ENCODE measurements at regions not wholly inside any gene's neighbourhood (a gene's known extent, or its start where the extent isn't known, plus 50 kb on each side); places are given as distances from the start of the nearest gene placed in this dataset.

- CTCF ChIA-PET = no interaction called here
- intact Hi-C loops (cut with micrococcal nuclease) = no loop called here
- H4K20me1 ChIP-seq (ENCODE audit: control insufficient read depth, insufficient read depth, low read length, poor library complexity, severe bottlenecking) = no peaks in the 10 kb centered on the region
- Mint-ChIP-seq H3K4me3 (no peak overlapping the region), H3K4me1 (no peaks in the 10 kb centered on the region), H3K27me3 (peaks cover 8% of the 10 kb centered on the region), H3K27ac (no peak overlapping the region), H3K9me3 (ENCODE audit: insufficient read depth) (peaks cover 5% of the 10 kb centered on the region)
- H3K27me3 ChIP-seq (replicated peaks in 1 of 4; ENCODE audit: control extremely low read depth in 1 of 4, control insufficient read depth in 3 of 4, insufficient read depth in 4 of 4, low read length in 3 of 4) = peaks cover 0 to 2% (median 0%) of the 10 kb centered on the region in 4 experiments
- no peaks in the 10 kb centered on the region for H3K9me3 ChIP-seq (ENCODE audit: control extremely low read depth in 1 of 3, control insufficient read depth in 2 of 3, insufficient read depth in 1 of 3, low read length in 2 of 3)
- H2AFZ ChIP-seq (ENCODE audit: insufficient read depth, low read depth, low read length, poor library complexity, severe bottlenecking) = no peak overlapping the region
- no peaks in the 10 kb centered on the region for H3K4me1 ChIP-seq (ENCODE audit: control insufficient read depth in 2 of 2, insufficient read depth in 2 of 2, low read length in 2 of 2)
- no peaks in the 10 kb centered on the region for H3K36me3 ChIP-seq (replicated peaks in 1 of 2; ENCODE audit: control extremely low read depth in 1 of 2, control insufficient read depth in 1 of 2, extremely low read depth in 1 of 2, insufficient read depth in 2 of 2, low read length in 1 of 2)
- no peaks in the 10 kb centered on the region for H3K79me2 ChIP-seq (ENCODE audit: control insufficient read depth, insufficient read depth, low read length)
- no peak for TF ChIP-seq CTCF (IDR thresholded peaks at IDR 0.05)
- TF ChIP-seq EZH2 (IDR thresholded peaks at IDR 0.05; ENCODE audit: borderline replicate concordance, insufficient read depth, low read depth, low read length, poor library complexity, severe bottlenecking) = no peak
- DNase-seq (no peak), ATAC-seq (ENCODE audit: low read depth) (no peak)
- POLR2A ChIA-PET = no interaction called here
- no peak overlapping the region for H3K27ac ChIP-seq (ENCODE audit: low read length in 2 of 2)
- WGBS (ENCODE audit: insufficient coverage) = 75% methylated on average over 2 of the region's 8 CpGs
- H3K9ac ChIP-seq (ENCODE audit: low read length) = no peak overlapping the region
- H3K4me3 ChIP-seq (ENCODE audit: control extremely low read depth in 1 of 5, extremely low read depth in 1 of 5, insufficient read depth in 1 of 5, low read depth in 2 of 5, low read length in 4 of 5) = no peak overlapping the region
- no peak overlapping the region for H3K4me2 ChIP-seq (replicated peaks; ENCODE audit: low read depth, low read length, poor library complexity, severe bottlenecking)
Observed at GRCh38 chr2:172260336-172260735, 157.6 kb upstream of the DLX2 start.

- H3K27ac ChIP-seq (ENCODE audit: low read length in 2 of 2) = no peak overlapping the region
- no peaks in the 10 kb centered on the region for H3K9me3 ChIP-seq (ENCODE audit: control extremely low read depth in 1 of 3, control insufficient read depth in 2 of 3, insufficient read depth in 1 of 3, low read length in 2 of 3)
- H3K9ac ChIP-seq (ENCODE audit: low read length) = no peak overlapping the region
- H3K27me3 ChIP-seq (replicated peaks in 1 of 4; ENCODE audit: control extremely low read depth in 1 of 4, control insufficient read depth in 3 of 4, insufficient read depth in 4 of 4, low read length in 3 of 4) = peaks cover 0 to 2% (median 0%) of the 10 kb centered on the region in 4 experiments
- ATAC-seq (ENCODE audit: low read depth) (no peak), DNase-seq (no peak)
- ChIA-PET CTCF (no interaction called here), POLR2A (no interaction called here)
- no peak for TF ChIP-seq EZH2 (IDR thresholded peaks at IDR 0.05; ENCODE audit: borderline replicate concordance, insufficient read depth, low read depth, low read length, poor library complexity, severe bottlenecking)
- no peak for TF ChIP-seq CTCF (IDR thresholded peaks at IDR 0.05)
- intact Hi-C loops (cut with micrococcal nuclease) = no loop called here
- no peaks in the 10 kb centered on the region for H3K36me3 ChIP-seq (replicated peaks in 1 of 2; ENCODE audit: control extremely low read depth in 1 of 2, control insufficient read depth in 1 of 2, extremely low read depth in 1 of 2, insufficient read depth in 2 of 2, low read length in 1 of 2)
- H3K4me3 ChIP-seq (ENCODE audit: control extremely low read depth in 1 of 5, extremely low read depth in 1 of 5, insufficient read depth in 1 of 5, low read depth in 2 of 5, low read length in 4 of 5) = no peak overlapping the region
- H3K79me2 ChIP-seq (ENCODE audit: control insufficient read depth, insufficient read depth, low read length) = no peaks in the 10 kb centered on the region
- Mint-ChIP-seq H3K27me3 (peaks cover 8% of the 10 kb centered on the region), H3K4me1 (no peaks in the 10 kb centered on the region), H3K9me3 (ENCODE audit: insufficient read depth) (peaks cover 5% of the 10 kb centered on the region), H3K27ac (no peak overlapping the region), H3K4me3 (no peak overlapping the region)
- WGBS (ENCODE audit: insufficient coverage) = no CpG with 5 or more reads among the region's 1 CpG
- H3K4me1 ChIP-seq (ENCODE audit: control insufficient read depth in 2 of 2, insufficient read depth in 2 of 2, low read length in 2 of 2) = no peaks in the 10 kb centered on the region
- no peak overlapping the region for H2AFZ ChIP-seq (ENCODE audit: insufficient read depth, low read depth, low read length, poor library complexity, severe bottlenecking)
- H4K20me1 ChIP-seq (ENCODE audit: control insufficient read depth, insufficient read depth, low read length, poor library complexity, severe bottlenecking) = no peaks in the 10 kb centered on the region
- no peak overlapping the region for H3K4me2 ChIP-seq (replicated peaks; ENCODE audit: low read depth, low read length, poor library complexity, severe bottlenecking)
Observed at GRCh38 chr2:172261292-172261691, 158.6 kb upstream of the DLX2 start.
